Medulla oblongata (tissue), 1 donor: ENCODE measurements at regions not wholly inside any gene's neighbourhood (a gene's known extent, or its start where the extent isn't known, plus 50 kb on each side); places are given as distances from the start of the nearest gene placed in this dataset.
"Not testable (repeated sequence)": the region's sequence is repeated elsewhere in the genome, so short reads cannot be mapped to it uniquely, and the experiment has no call there.

ENCODE experiments used
- DNase-seq: peaks from one replicate; pipeline ENCODE4 v3.0.0-alpha.2; 2015; ENCODE audit errors: extremely low spot score

DNA sequence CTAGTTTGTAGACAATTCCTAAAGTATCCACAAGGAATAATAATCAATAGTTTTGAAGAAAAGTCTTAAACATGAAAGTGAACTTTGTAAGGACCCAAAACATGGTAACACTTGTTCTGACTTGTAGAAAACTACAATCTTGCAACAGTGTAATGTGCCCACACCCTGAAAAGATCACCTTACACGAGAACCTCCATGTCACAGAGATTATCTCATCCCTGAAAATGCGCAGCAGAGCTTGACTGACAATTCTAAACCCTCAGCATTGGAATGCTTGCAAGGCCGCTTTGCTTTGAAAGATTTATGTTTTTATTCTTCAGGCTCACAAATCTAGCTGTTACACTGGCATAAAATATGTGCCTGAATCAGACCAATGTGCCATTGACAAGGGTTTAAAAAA, 346.6 kb downstream of the KLF13 start:
- DNase-seq: not testable (repeated sequence)

DNA sequence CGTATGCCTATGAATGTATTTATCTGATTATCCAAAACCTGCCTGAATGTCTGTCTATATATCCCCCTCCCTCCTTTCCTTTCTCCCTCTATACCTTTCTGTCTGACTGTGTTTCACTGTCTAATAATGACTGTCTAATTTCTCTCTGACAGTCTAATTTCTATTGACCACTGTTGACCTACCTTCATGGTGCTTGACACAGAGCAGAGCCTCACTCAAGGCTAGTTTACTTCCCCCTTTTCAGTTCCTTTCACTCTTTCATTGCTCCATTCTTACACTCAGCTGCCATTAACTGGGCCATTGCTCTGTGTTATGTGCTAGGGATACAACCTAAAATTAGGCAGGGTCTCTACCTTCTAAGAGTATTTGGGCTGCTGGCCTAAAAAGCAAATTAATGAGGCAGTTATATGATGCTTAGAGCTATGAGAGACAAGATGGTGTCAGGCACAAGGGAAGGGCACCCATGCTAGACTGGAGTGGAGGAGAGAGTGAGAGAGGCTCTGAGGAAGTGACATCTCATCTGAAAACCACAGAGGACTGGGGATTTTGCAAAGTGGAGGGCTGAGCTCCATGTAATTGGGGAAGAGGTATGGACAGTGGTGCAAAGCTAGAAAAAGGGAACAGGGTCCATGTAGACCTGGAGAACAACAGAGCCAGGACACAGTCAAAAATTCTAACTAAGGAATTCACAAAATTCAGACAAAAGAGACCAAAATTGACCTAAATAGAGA, 348.6 kb upstream of the CHRNA7 start:
- DNase-seq: not testable (repeated sequence)

DNA sequence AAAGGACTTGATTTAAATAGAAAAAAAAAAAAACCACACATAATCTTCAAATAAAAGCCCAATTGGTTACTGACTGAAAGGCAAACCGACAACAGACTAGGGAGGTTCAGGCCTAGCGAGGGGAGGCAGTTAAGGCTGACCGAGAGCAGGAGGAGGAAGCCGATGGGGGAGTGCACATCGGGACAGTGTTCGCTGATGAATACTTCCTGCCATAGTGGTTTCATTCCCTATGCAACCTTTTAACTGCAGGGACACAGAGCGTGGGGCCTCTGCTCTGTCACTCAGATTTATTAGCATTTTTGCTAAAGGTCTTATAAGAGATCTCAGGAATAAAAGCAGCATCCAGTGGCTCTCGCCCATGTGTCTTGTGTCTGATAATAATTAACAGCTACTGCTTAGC, 343.2 kb upstream of the CHRNA7 start:
- DNase-seq: not testable (repeated sequence)

GRCh38 chr15:31696509-31696908, 333.8 kb upstream of the CHRNA7 start:
- not testable (repeated sequence) for DNase-seq

DNA sequence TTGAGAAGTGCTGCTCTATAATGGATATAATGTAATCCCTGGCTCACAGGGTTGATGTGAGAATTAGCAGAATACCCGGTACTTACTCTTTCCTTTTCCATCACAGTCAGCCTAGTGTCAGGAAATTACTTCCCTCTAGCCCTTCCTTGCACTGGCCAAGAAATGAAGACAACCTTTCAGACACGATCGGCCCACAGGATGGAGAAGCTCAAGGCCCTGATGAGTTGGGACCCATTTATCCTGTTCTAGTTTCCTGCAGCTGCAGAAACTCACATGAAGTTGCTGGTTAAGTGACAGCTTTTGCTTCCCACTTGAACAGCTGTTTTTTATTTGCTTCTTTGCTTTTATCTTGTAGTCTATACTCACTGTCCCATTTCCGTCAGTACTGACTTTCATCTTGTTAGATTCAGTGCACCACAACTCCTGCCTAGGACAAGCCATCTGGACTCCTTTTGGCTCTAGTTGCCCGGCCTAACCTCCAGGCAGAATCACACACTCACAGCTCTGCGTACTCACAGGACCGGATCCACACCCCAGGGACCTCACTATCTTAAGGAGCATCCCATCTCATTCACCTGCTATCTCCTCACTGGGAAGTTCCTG, 325.1 kb upstream of the CHRNA7 start:
- DNase-seq: not testable (repeated sequence)

GRCh38 chr15:31707944-31708702, 322.2 kb upstream of the CHRNA7 start:
- DNase-seq: not testable (repeated sequence)

DNA sequence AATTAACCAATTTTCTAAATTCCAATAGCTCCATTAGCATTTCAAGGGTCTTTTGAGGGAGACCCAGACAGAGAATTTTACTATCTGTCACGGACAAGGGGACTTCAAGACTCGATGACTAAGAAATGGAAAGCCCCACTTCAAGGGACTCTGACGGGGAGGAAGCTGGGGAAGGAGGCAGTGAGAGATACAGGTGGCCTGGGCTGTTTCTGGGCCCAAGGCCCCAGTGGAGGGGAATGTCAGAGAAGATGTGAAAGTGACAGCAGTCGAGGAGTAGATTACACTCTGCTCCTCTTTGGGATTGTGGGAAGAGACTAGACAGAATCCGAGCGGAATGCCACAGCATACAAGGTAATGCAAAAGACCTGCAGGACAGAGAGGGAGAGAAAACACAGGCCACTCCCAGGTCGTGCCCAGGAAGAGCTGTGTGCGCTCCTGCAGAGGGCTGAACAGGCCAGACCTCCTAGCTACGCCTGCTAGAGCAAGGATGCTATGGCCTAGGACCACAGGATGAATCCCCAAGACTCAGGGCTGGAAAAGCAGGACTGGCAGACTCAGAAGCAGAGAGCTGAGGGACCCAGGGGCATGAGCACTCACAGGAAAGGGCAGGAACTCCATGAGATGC, 321.5 kb upstream of the CHRNA7 start:
- DNase-seq: not testable (repeated sequence)

- DNase-seq: not testable (repeated sequence)
Measured at GRCh38 chr15:31709479-31709878, 320.8 kb upstream of the CHRNA7 start.

DNA sequence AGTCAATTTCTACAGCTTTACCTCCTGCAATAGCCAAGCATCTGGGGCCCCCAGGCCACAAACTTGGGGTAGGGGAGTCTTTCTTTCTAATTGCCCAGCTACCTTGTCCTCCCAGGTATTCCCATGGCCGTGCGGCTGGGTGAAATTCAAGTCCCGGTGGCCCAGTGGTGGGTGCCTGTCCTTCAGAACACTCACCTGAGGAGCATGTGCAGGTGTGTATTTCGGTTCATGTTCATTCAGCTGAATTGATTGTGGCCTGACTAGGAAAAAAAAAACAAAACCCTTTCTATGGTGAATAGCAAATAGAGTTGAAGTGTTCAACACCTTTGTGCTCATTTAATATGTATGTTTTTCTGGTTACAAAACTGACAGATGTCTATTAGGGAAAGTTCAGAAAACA, 319.5 kb upstream of the CHRNA7 start:
- not testable (repeated sequence) for DNase-seq

- not testable (repeated sequence) for DNase-seq
Measured at GRCh38 chr15:31715208-31715607, 315.1 kb upstream of the CHRNA7 start.

DNA sequence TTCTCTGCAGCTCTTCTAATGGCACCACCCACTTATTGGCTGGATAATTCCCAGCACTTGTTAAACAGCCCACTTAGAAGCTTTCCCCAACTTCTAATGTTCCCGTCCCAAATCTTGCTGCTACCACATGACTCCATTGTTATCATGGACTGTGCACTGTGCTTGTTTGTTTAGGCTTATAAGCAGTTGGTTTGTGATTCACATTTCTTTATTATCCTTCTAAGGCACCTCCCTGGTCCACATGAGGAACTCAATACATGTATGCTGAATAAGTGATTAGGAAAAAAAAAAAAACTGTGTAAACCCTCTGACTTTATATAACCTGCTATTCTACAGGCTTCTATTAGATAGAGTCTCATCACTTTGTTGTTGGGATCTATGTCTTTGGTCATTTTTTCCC, 311.7 kb upstream of the CHRNA7 start:
- DNase-seq: not testable (repeated sequence)

- not testable (repeated sequence) for DNase-seq
Measured at GRCh38 chr15:31719396-31720022, 310.8 kb upstream of the CHRNA7 start.

- not testable (repeated sequence) for DNase-seq
Measured at GRCh38 chr15:31723019-31723418, 307.3 kb upstream of the CHRNA7 start.

DNA sequence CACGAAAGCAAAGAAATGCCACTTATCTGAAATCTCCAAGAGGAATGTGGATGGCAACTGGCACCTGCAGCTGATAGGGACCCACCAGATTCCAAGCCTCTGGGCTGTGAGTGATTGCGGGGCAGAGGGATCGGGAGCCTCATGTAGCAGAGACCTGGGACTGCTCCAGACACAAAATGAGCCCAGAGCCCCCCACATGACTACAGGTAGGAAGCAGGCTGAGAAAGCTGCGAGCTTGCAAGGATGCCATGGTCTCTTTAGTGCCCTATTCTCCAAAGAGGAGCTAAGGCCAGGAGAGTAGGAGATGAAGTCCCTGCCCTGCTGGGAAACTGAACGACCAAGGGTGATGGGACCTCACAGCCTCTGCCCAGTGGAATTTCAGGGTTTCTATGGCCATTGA, 305.4 kb upstream of the CHRNA7 start:
- not testable (repeated sequence) for DNase-seq

GRCh38 chr15:31725619-31726018, 304.7 kb upstream of the CHRNA7 start:
- not testable (repeated sequence) for DNase-seq

DNA sequence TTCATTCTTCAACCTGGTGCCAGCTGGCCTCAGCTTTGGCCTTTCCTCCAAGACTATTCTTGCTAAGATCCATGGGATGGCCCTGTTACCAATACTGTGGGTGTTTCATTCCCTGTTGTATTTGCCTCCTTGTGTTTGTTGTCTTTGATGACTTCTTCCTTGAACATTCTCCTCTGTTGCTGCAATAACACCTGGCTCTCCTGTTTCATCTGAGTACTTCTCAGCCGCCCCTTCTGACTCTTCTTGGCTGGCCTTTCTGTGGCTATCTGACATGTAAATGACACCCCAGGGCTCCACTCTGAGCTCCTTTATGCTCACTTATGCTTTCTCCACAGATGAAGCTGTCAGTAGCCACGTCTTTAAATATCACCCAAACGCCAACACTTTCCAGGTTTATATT, 302.7 kb upstream of the CHRNA7 start:
- no peak for DNase-seq

DNA sequence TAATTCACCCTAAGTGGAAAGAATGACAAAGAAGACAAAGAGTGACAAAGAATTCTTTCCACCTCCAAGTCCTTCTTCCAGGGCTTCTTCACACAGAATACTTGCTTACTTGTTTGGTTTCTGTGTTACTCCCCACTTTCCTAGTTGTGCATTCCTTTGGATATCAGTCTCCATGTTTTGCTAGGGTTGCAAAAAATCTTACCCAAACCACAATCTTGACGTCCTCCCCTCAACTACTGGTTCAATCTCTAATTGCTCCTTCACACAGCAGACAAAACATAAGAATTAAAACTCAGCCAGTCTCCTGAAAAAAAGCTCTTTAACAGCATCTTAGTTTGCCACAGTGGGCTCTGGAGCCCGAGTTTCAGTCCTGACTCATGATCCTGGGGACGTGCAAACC, 297.6 kb upstream of the CHRNA7 start:
- DNase-seq: no peak

DNA sequence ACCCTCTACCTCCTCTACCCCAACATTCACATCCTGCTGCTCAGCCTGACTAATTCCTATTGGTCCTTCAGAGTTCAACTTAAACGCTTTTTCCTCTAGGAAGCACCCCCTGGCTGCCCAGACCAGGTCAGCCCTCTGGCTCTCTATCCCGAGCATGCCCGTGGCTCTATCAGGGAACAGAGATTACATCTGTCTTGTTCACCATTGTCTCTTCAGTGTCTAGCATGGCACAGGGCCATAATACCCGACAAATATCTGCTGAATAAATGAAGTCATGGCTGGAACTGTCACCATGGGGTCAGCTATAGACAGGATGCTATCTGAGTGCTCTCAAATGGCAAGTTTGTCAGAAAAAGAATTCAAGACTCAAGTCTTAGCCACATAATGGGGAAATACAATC, 296.9 kb upstream of the CHRNA7 start:
- DNase-seq: no peak

- DNase-seq: no peak
Measured at GRCh38 chr15:31740203-31740602, 290.1 kb upstream of the CHRNA7 start.

- no peak for DNase-seq
Measured at GRCh38 chr15:31745841-31746240, 284.5 kb upstream of the CHRNA7 start.

DNA sequence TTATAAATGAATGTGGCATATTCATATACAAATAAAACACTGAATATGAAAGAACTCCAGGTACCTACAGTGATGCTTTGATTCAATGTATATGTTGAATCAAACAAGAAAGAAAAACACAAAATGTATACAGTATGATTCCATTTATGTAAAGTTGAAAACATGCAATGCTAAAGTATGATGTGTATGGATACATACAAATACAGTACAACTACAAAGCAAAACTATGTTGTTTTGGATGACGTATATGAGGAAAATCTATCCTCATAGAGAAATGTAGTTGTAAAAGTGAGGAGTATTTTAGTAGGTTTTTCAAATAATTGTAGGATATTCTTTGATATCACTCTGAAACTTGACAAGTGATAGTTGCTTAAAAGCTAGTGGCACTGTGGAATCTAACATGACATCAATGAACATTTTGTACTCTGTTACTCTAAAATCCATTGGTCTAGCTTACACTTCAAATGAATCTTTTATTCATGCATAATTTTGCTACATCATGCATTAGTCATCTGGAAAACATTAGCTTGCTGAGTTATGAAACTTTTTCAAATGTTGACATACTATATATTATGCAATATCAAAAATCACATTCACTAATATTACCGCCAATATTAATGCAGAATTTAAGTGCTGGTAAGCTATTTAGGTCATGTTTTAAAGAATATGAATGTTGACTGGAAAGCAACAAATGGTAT, 278.1 kb upstream of the CHRNA7 start:
- DNase-seq: no peak
